ENCODE measurements at regions not wholly inside any gene's neighbourhood (a gene's known extent, or its start where the extent isn't known, plus 50 kb on each side); places are given as distances from the start of the nearest gene placed in this dataset.
"Not testable (repeated sequence)": the region's sequence is repeated elsewhere in the genome, so short reads cannot be mapped to it uniquely, and the experiment has no call there.

GRCh38 chr12:128018067-128018466 is 248.9 kb upstream of the TMEM132C start:
- DNase-seq, result no peak
- Mint-ChIP-seq H3K4me1 (no peaks in the 10 kb centered on the region), H3K4me3 (no peak overlapping the region), H3K9me3 (peaks cover 0 to 17% of the 10 kb centered on the region in 2 donors), H3K27ac (no peak overlapping the region), H3K27me3 (no peaks in the 10 kb centered on the region)
- ATAC-seq, result no peak

- ATAC-seq (no peak), DNase-seq (no peak)
- H3K27me3 Mint-ChIP-seq, result no peaks in the 10 kb centered on the region
- no peaks in the 10 kb centered on the region for H3K4me1 Mint-ChIP-seq
- peaks cover 0 to 10% of the 10 kb centered on the region in 2 donors for H3K9me3 Mint-ChIP-seq
- no peak overlapping the region for H3K4me3 Mint-ChIP-seq
- peak overlapping the region in 1 of 2 donors; percentile 57 for H3K27ac Mint-ChIP-seq
These were observed 246.9 kb upstream of the TMEM132C start for GRCh38 chr12:128019996-128020544.

GRCh38 chr12:128021561-128021960 is 245.4 kb upstream of the TMEM132C start:
- Mint-ChIP-seq H3K4me1 (no peaks in the 10 kb centered on the region), H3K27me3 (no peaks in the 10 kb centered on the region), H3K27ac (no peak overlapping the region), H3K4me3 (no peak overlapping the region), H3K9me3 (peaks cover 0 to 15% of the 10 kb centered on the region in 2 donors)
- ATAC-seq (no peak), DNase-seq (no peak)

GRCh38 chr12:128025589-128026245 is 241.3 kb upstream of the TMEM132C start:
- H3K27me3 Mint-ChIP-seq, result no peaks in the 10 kb centered on the region
- H3K4me1 Mint-ChIP-seq, result no peaks in the 10 kb centered on the region
- no peak overlapping the region for H3K4me3 Mint-ChIP-seq
- peaks cover 0 to 10% of the 10 kb centered on the region in 2 donors for H3K9me3 Mint-ChIP-seq
- DNase-seq (no peak), ATAC-seq (no peak)
- no peak overlapping the region for H3K27ac Mint-ChIP-seq

- Mint-ChIP-seq H3K4me3 (no peak overlapping the region), H3K9me3 (peaks cover 0 to 13% of the 10 kb centered on the region in 2 donors), H3K4me1 (no peaks in the 10 kb centered on the region), H3K27ac (no peak overlapping the region), H3K27me3 (no peaks in the 10 kb centered on the region)
- no peak for DNase-seq
- ATAC-seq, result no peak
These were observed 240.0 kb upstream of the TMEM132C start for GRCh38 chr12:128026696-128027574.

- ATAC-seq (no peak), DNase-seq (no peak)
- no peak overlapping the region for H3K4me3 Mint-ChIP-seq
- H3K27ac Mint-ChIP-seq, result no peak overlapping the region
- H3K27me3 Mint-ChIP-seq, result no peaks in the 10 kb centered on the region
- H3K9me3 Mint-ChIP-seq, result peaks cover 5 to 9% of the 10 kb centered on the region in 2 donors
- no peaks in the 10 kb centered on the region for H3K4me1 Mint-ChIP-seq
These were observed 233.5 kb upstream of the TMEM132C start for GRCh38 chr12:128033473-128033872.

GRCh38 chr12:128040971-128041370 is 226.0 kb upstream of the TMEM132C start:
- no peak for DNase-seq
- H3K27ac Mint-ChIP-seq, result no peak overlapping the region
- no peaks in the 10 kb centered on the region for H3K4me1 Mint-ChIP-seq
- ATAC-seq, result no peak
- no peaks in the 10 kb centered on the region for H3K27me3 Mint-ChIP-seq
- no peak overlapping the region for H3K4me3 Mint-ChIP-seq
- H3K9me3 Mint-ChIP-seq, result peaks cover 18 to 24% of the 10 kb centered on the region in 2 donors

- not testable (repeated sequence) for H3K4me3 Mint-ChIP-seq, H3K4me1 Mint-ChIP-seq, DNase-seq, ATAC-seq, H3K27ac Mint-ChIP-seq, H3K27me3 Mint-ChIP-seq
- H3K9me3 Mint-ChIP-seq, result peaks cover 18 to 24% of the 10 kb centered on the region in 2 donors
These were observed 224.7 kb upstream of the TMEM132C start for GRCh38 chr12:128042283-128042682.

GRCh38 chr12:128042825-128043224 is 224.1 kb upstream of the TMEM132C start:
- no peaks in the 10 kb centered on the region for H3K27me3 Mint-ChIP-seq
- H3K27ac Mint-ChIP-seq, result no peak overlapping the region
- ATAC-seq (no peak), DNase-seq (no peak)
- no peak overlapping the region for H3K4me3 Mint-ChIP-seq
- peaks cover 16 to 28% of the 10 kb centered on the region in 2 donors for H3K9me3 Mint-ChIP-seq
- no peaks in the 10 kb centered on the region for H3K4me1 Mint-ChIP-seq

- Mint-ChIP-seq H3K27ac (no peak overlapping the region), H3K27me3 (no peaks in the 10 kb centered on the region), H3K9me3 (peaks cover 13 to 32% of the 10 kb centered on the region in 2 donors), H3K4me1 (no peaks in the 10 kb centered on the region), H3K4me3 (no peak overlapping the region)
- ATAC-seq (no peak), DNase-seq (no peak)
These were observed 223.7 kb upstream of the TMEM132C start for GRCh38 chr12:128043317-128043716.

- no peak overlapping the region for H3K4me3 Mint-ChIP-seq
- H3K9me3 Mint-ChIP-seq, result peaks cover 9 to 31% of the 10 kb centered on the region in 2 donors
- ATAC-seq (no peak), DNase-seq (no peak)
- H3K4me1 Mint-ChIP-seq, result no peaks in the 10 kb centered on the region
- no peaks in the 10 kb centered on the region for H3K27me3 Mint-ChIP-seq
- no peak overlapping the region for H3K27ac Mint-ChIP-seq
These were observed 219.5 kb upstream of the TMEM132C start for GRCh38 chr12:128047266-128048060.

- H3K9me3 Mint-ChIP-seq, result peaks cover 0 to 16% of the 10 kb centered on the region in 2 donors
These were observed 214.6 kb upstream of the TMEM132C start for GRCh38 chr12:128052331-128052730.

GRCh38 chr12:128052777-128053176 is 214.2 kb upstream of the TMEM132C start:
- H3K4me3 Mint-ChIP-seq, result no peak overlapping the region
- no peaks in the 10 kb centered on the region for H3K4me1 Mint-ChIP-seq
- H3K27me3 Mint-ChIP-seq, result no peaks in the 10 kb centered on the region
- ATAC-seq (no peak), DNase-seq (no peak)
- no peak overlapping the region for H3K27ac Mint-ChIP-seq
- H3K9me3 Mint-ChIP-seq, result peaks cover 0 to 13% of the 10 kb centered on the region in 2 donors

More at GRCh38 chr12:128052331-128052730, 214.6 kb upstream of the TMEM132C start:
- Mint-ChIP-seq H3K27me3 (no peaks in the 10 kb centered on the region), H3K4me3 (no peak overlapping the region), H3K27ac (no peak overlapping the region), H3K4me1 (no peaks in the 10 kb centered on the region)
- DNase-seq (no peak), ATAC-seq (no peak)

GRCh38 chr12:128055567-128055966 is 211.4 kb upstream of the TMEM132C start:
- H3K27me3 Mint-ChIP-seq, result no peaks in the 10 kb centered on the region
- ATAC-seq (no peak), DNase-seq (no peak)
- no peak overlapping the region for H3K4me3 Mint-ChIP-seq
- H3K4me1 Mint-ChIP-seq, result no peaks in the 10 kb centered on the region
- no peak overlapping the region for H3K27ac Mint-ChIP-seq
- H3K9me3 Mint-ChIP-seq, result peaks cover 0 to 6% of the 10 kb centered on the region in 2 donors

- no peak overlapping the region for H3K4me3 Mint-ChIP-seq
- H3K9me3 Mint-ChIP-seq, result peaks cover 0 to 6% of the 10 kb centered on the region in 2 donors
- H3K27ac Mint-ChIP-seq, result no peak overlapping the region
- no peaks in the 10 kb centered on the region for H3K4me1 Mint-ChIP-seq
- no peak for ATAC-seq
- no peaks in the 10 kb centered on the region for H3K27me3 Mint-ChIP-seq
- no peak for DNase-seq
These were observed 210.7 kb upstream of the TMEM132C start for GRCh38 chr12:128056136-128056801.
